Right lobe of liver (tissue), 6 donors: ENCODE measurements at regions not wholly inside any gene's neighbourhood (a gene's known extent, or its start where the extent isn't known, plus 50 kb on each side); places are given as distances from the start of the nearest gene placed in this dataset.
A peak's percentile ranks its signal among the peaks of the same experiment; 100 is the strongest.

Source experiments
- ATAC-seq, 4 donors: fragments of 200-7000 bp; cut with Tn5 transposase; one replicate each; pipeline ENCODE4 v1.9.1; 2020; ENCODE audit warnings: mild to moderate bottlenecking in 4 of 4, moderate library complexity in 4 of 4
- DNase-seq, 3 donors: peaks; one replicate each; pipeline ENCODE4 v3.0.0-alpha.2; 2020
- H3K27ac ChIP-seq, 3 donors: fragments of 200-600 bp; one replicate each; pipeline ENCODE4 v1.8.0; 2022
- H3K27me3 ChIP-seq, 2 donors: fragments of 200-600 bp; one replicate each; pipeline ENCODE4 v1.8.0; 2022
- H3K36me3 ChIP-seq, 4 donors: fragments of 200-600 bp; sonication (generic) in 1 of 4; one replicate each; pipeline versions ENCODE4 v1.5.1 to v1.8.0; 2017 to 2022; ENCODE audit warnings: control low read depth in 1 of 4
- H3K4me1 ChIP-seq, 4 donors: fragments of 200-600 bp; sonication (generic) in 1 of 4; one replicate each; pipeline versions ENCODE4 v1.5.1 to v1.8.0; 2017 to 2022; ENCODE audit warnings: control low read depth in 1 of 4
- H3K4me3 ChIP-seq, 3 donors: fragments of 200-600 bp; one replicate each; pipeline ENCODE4 v1.8.0; 2022
- H3K9me3 ChIP-seq, 4 donors: fragments of 200-600 bp; sonication (generic) in 1 of 4; one replicate each; pipeline versions ENCODE4 v1.5.1 to v1.8.0; 2017 to 2022; ENCODE audit warnings: control low read depth in 1 of 4
- CTCF ChIP-seq, 4 donors: fragments of 200-600 bp in 3 of 4; fragments of 450-650 bp in 1 of 4; IDR thresholded peaks; one replicate each; pipeline versions ENCODE4 v1.5.1 to v1.8.0; 2016 to 2022; ENCODE audit warnings: antibody characterized with exemption in 4 of 4, mild to moderate bottlenecking in 2 of 4
- POLR2A ChIP-seq: fragments of 450-650 bp; IDR thresholded peaks from one replicate; pipeline ENCODE4 v1.6.1; 2017; ENCODE audit warnings: antibody characterized with exemption, mild to moderate bottlenecking
- WGBS: methylation state at CpG from one replicate; pipeline ENCODE4 v1.1.6; 2018; ENCODE audit warnings: low coverage, low lambda C conversion rate; ENCODE audit not compliant: insufficient coverage; ENCODE audit errors: missing lambda C conversion rate; 5-methylcytosine and 5-hydroxymethylcytosine counted together
- intact Hi-C, 2 donors: fragments of 100-400 bp; cut with DNase I; formaldehyde crosslinking; loops; one replicate each; pipeline versions ENCODE4 v1.11.2 to v1.14.1; 2022
- donor health status: DM: no; HTN: yes; CAD: no.
- donor health status: DM: no; HTN: no; CAD: no.
- donor health status: DM: no; HTN: no; CAD: no.
- donor health status: DM: no; HTN: yes; CAD: no.
- donor health status: DM: no; HTN: yes; CAD: no.

- WGBS = 86% methylated on average over 1 of the region's 1 CpG
- ATAC-seq (no peak), DNase-seq (no peak)
- intact Hi-C loops = no loop called here
- Histone ChIP-seq H3K9me3 (no peaks in the 10 kb centered on the region), H3K4me3 (no peak overlapping the region), H3K36me3 (no peaks in the 10 kb centered on the region), H3K27me3 (no peaks in the 10 kb centered on the region), H3K27ac (no peak overlapping the region), H3K4me1 (no peaks in the 10 kb centered on the region)
- TF ChIP-seq POLR2A (no peak), CTCF (IDR thresholded peaks at IDR 0.05) (no peak)
Measured at GRCh38 chr4:24166501-24166900, 276.7 kb upstream of the PPARGC1A start.

- TF ChIP-seq CTCF (IDR thresholded peaks at IDR 0.05) (no peak), POLR2A (no peak)
- no peak overlapping the region for H3K27ac ChIP-seq
- H3K27me3 ChIP-seq = no peaks in the 10 kb centered on the region
- ATAC-seq = no peak
- no peaks in the 10 kb centered on the region for H3K36me3 ChIP-seq
- H3K4me1 ChIP-seq = no peaks in the 10 kb centered on the region
- intact Hi-C loops = no loop called here
- no peaks in the 10 kb centered on the region for H3K9me3 ChIP-seq
- 64% methylated on average over 3 of the region's 3 CpGs for WGBS
- H3K4me3 ChIP-seq = no peak overlapping the region
- DNase-seq = no peak
Measured at GRCh38 chr4:24164797-24165196, 274.9 kb upstream of the PPARGC1A start.

- Histone ChIP-seq H3K4me3 (no peak overlapping the region), H3K27me3 (no peaks in the 10 kb centered on the region), H3K9me3 (no peaks in the 10 kb centered on the region), H3K27ac (no peak overlapping the region), H3K4me1 (no peaks in the 10 kb centered on the region), H3K36me3 (no peaks in the 10 kb centered on the region)
- ATAC-seq (no peak), DNase-seq (no peak)
- 43% methylated on average over 2 of the region's 2 CpGs for WGBS
- intact Hi-C loops = no loop called here
- TF ChIP-seq POLR2A = no peak
- no peak for TF ChIP-seq CTCF (IDR thresholded peaks at IDR 0.05)
Measured at GRCh38 chr4:24164054-24164693, 274.3 kb upstream of the PPARGC1A start.

GRCh38 chr4:24163314-24163713 lies 273.5 kb upstream of the PPARGC1A start:
- no peak overlapping the region for H3K4me3 ChIP-seq
- no peaks in the 10 kb centered on the region for H3K4me1 ChIP-seq
- H3K27ac ChIP-seq = no peak overlapping the region
- no peak for ATAC-seq
- DNase-seq = no peak
- no peaks in the 10 kb centered on the region for H3K9me3 ChIP-seq
- no peaks in the 10 kb centered on the region for H3K27me3 ChIP-seq
- intact Hi-C loops = no loop called here
- TF ChIP-seq CTCF (IDR thresholded peaks at IDR 0.05) = no peak
- TF ChIP-seq POLR2A = no peak
- no peaks in the 10 kb centered on the region for H3K36me3 ChIP-seq
- 89% methylated on average over 7 of the region's 7 CpGs for WGBS

- Histone ChIP-seq H3K4me3 (no peak overlapping the region), H3K27ac (no peak overlapping the region), H3K4me1 (no peaks in the 10 kb centered on the region), H3K36me3 (no peaks in the 10 kb centered on the region), H3K27me3 (no peaks in the 10 kb centered on the region), H3K9me3 (no peaks in the 10 kb centered on the region)
- WGBS = 86% methylated on average over 1 of the region's 1 CpG
- DNase-seq (no peak), ATAC-seq (peak in 1 of 4 donors; percentile 84)
- TF ChIP-seq POLR2A (no peak), CTCF (IDR thresholded peaks at IDR 0.05) (no peak)
- intact Hi-C loops = no loop called here
Measured at GRCh38 chr4:24160358-24160757, 270.5 kb upstream of the PPARGC1A start.
